Progenitor cell of endocrine pancreas (in vitro differentiated cells): ENCODE measurements at regions not wholly inside any gene's neighbourhood (a gene's known extent, or its start where the extent isn't known, plus 50 kb on each side); places are given as distances from the start of the nearest gene placed in this dataset.

ENCODE experiments used
- DNase-seq: peaks from one replicate; pipeline ENCODE4 v3.0.0; 2021; ENCODE audit warnings: low spot score; ENCODE audit not compliant: unreplicated experiment
- H3K27ac Mint-ChIP-seq: 2 replicates; pipeline ENCODE4 v1.8.0; 2021; ENCODE audit warnings: mild to moderate bottlenecking, moderate library complexity, mixed read lengths
- H3K27me3 Mint-ChIP-seq: 2 replicates; pipeline ENCODE4 v1.8.0; 2021; ENCODE audit warnings: mixed read lengths
- H3K36me3 Mint-ChIP-seq: 2 replicates; pipeline ENCODE4 v1.8.0; 2022; ENCODE audit warnings: mixed read lengths; ENCODE audit not compliant: insufficient read depth
- H3K4me1 Mint-ChIP-seq: 2 replicates; pipeline ENCODE4 v1.8.0; 2021; ENCODE audit warnings: low read depth, mixed read lengths
- H3K4me3 Mint-ChIP-seq: 2 replicates; pipeline ENCODE4 v1.8.0; 2021; ENCODE audit warnings: low read depth, mild to moderate bottlenecking, moderate library complexity, mixed read lengths
- H3K9me3 Mint-ChIP-seq: 2 replicates; pipeline ENCODE4 v1.8.0; 2021; ENCODE audit warnings: low read depth, mixed read lengths
- TF ChIP-seq, protein P1 (sequence below): fragments of 200-600 bp; sonication (generic); IDR thresholded peaks from one replicate; pipeline ENCODE4 v1.5.0; 2021; ENCODE audit warnings: antibody characterized with exemption, mild to moderate bottlenecking; ENCODE audit not compliant: unreplicated experiment

DNA sequence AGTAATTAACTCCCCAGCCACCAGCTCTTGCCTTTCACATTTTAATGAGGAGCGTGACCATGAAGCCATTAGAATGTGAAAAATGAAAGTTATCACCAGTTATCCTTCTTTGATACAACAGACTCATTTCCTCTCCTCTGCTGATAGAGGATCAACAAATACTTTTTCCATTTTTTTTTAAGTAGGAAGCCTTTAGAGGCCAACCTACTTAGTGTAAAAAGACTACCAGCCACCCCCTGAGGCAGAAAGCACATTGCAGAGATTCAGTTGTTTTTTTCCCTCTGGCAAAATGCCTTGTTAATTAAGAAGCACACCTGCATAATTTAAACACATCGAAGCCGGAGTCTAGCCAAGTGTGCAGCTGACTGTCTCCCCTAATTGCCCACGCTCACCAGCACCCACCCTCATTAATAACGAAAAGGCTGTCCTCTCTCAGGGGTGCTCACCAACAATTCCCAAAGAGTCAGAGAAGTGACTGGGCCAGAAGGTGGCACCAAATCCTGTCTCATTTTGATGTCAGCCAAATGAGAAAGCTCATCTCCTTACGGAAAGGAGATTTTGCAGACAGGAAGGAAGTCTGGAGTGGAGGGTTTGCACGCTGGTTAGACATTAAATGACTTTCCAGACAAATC is 60.9 kb upstream of the MC3R start:
- no peak for DNase-seq
- TF ChIP-seq, protein P1, sequence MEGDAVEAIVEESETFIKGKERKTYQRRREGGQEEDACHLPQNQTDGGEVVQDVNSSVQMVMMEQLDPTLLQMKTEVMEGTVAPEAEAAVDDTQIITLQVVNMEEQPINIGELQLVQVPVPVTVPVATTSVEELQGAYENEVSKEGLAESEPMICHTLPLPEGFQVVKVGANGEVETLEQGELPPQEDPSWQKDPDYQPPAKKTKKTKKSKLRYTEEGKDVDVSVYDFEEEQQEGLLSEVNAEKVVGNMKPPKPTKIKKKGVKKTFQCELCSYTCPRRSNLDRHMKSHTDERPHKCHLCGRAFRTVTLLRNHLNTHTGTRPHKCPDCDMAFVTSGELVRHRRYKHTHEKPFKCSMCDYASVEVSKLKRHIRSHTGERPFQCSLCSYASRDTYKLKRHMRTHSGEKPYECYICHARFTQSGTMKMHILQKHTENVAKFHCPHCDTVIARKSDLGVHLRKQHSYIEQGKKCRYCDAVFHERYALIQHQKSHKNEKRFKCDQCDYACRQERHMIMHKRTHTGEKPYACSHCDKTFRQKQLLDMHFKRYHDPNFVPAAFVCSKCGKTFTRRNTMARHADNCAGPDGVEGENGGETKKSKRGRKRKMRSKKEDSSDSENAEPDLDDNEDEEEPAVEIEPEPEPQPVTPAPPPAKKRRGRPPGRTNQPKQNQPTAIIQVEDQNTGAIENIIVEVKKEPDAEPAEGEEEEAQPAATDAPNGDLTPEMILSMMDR, result no peak
- peaks cover 3% of the 10 kb centered on the region for H3K36me3 Mint-ChIP-seq
- H3K4me1 Mint-ChIP-seq, result no peaks in the 10 kb centered on the region
- peaks cover 54% of the 10 kb centered on the region for H3K9me3 Mint-ChIP-seq
- no peak overlapping the region for H3K4me3 Mint-ChIP-seq
- no peaks in the 10 kb centered on the region for H3K27me3 Mint-ChIP-seq
- no peak overlapping the region for H3K27ac Mint-ChIP-seq

- TF ChIP-seq, protein P1, result no peak
- no peak overlapping the region for H3K27ac Mint-ChIP-seq
- peaks cover 55% of the 10 kb centered on the region for H3K9me3 Mint-ChIP-seq
- no peaks in the 10 kb centered on the region for H3K4me1 Mint-ChIP-seq
- no peak overlapping the region for H3K4me3 Mint-ChIP-seq
- no peaks in the 10 kb centered on the region for H3K27me3 Mint-ChIP-seq
- peaks cover 3% of the 10 kb centered on the region for H3K36me3 Mint-ChIP-seq
- no peak for DNase-seq
These were observed 54.5 kb upstream of the MC3R start for GRCh38 chr20:56194042-56194441.

DNA sequence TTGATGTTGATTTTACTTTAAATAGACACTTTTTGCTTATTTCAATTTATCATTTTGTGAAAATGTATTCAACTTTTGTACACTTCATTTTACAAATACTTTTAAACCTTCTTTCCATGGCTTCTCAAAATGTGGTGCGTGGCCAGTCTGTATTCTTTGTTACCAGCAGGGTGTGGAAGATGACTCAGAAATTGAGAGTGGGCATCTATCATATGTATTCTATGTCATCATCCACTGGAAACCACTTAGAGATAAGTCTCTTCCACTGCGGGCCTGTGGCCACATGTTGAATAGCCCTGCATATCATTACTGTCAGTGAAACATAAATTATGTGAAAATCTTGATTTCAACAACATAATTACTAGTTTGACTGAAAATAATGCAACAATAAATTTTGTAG is 52.6 kb upstream of the MC3R start:
- Mint-ChIP-seq H3K4me1 (no peaks in the 10 kb centered on the region), H3K36me3 (peaks cover 2% of the 10 kb centered on the region), H3K27ac (no peak overlapping the region), H3K9me3 (peaks cover 58% of the 10 kb centered on the region), H3K27me3 (no peaks in the 10 kb centered on the region), H3K4me3 (no peak overlapping the region)
- TF ChIP-seq, protein P1, result no peak
- DNase-seq, result no peak
